Nephron progenitor cell (in vitro differentiated cells): ENCODE measurements at regions not wholly inside any gene's neighbourhood (a gene's known extent, or its start where the extent isn't known, plus 50 kb on each side); places are given as distances from the start of the nearest gene placed in this dataset.
"Not testable (repeated sequence)": the region's sequence is repeated elsewhere in the genome, so short reads cannot be mapped to it uniquely, and the experiment has no call there.

Experiments used
- DNase-seq: peaks from one replicate; pipeline ENCODE4 v3.0.0; 2021
- H3K27ac Mint-ChIP-seq: 2 replicates; pipeline ENCODE4 v1.8.0; 2021; ENCODE audit warnings: mild to moderate bottlenecking, moderate library complexity, mixed read lengths
- H3K27me3 Mint-ChIP-seq: 2 replicates; pipeline ENCODE4 v1.8.0; 2021; ENCODE audit warnings: mild to moderate bottlenecking, low read depth, mixed read lengths; ENCODE audit not compliant: poor library complexity
- H3K36me3 Mint-ChIP-seq: 2 replicates; pipeline ENCODE4 v1.8.0; 2021; ENCODE audit warnings: low read depth, mixed read lengths
- H3K4me1 Mint-ChIP-seq: 2 replicates; pipeline ENCODE4 v1.8.0; 2021; ENCODE audit warnings: mixed read lengths
- H3K4me3 Mint-ChIP-seq: 2 replicates; pipeline ENCODE4 v1.8.0; 2021; ENCODE audit warnings: mild to moderate bottlenecking, moderate library complexity, mixed read lengths
- H3K9me3 Mint-ChIP-seq: 2 replicates; pipeline ENCODE4 v1.8.0; 2021; ENCODE audit warnings: mild to moderate bottlenecking, moderate library complexity, mixed read lengths
- TF ChIP-seq, protein P1 (sequence below): fragments of 200-600 bp; sonication (generic); IDR thresholded peaks from 2 replicates; pipeline ENCODE4 v1.5.0; 2021; ENCODE audit warnings: antibody characterized with exemption

DNA sequence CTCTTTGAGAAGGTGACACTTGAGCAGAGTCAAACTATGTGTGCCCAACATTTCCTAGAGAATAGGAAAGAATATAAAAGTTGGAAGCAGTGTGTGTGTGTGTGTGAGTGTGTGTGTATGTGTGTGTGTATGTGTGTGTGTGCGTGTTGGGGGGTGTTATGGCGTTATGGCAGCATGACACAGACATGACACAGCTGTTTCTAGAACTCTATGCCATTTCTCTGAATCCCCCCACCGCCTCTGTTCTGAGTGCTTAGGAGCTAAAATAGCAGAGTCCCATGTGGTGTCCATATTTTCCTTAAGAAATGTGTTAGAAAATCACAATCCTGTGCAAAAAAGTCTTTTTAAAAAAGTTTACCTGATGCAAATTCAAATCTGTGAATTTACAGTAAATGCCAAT lies 556.1 kb downstream of the RWDD3 start:
- Mint-ChIP-seq H3K27ac (no peak overlapping the region), H3K27me3 (no peaks in the 10 kb centered on the region), H3K4me3 (no peak overlapping the region), H3K9me3 (peaks cover 13% of the 10 kb centered on the region), H3K4me1 (no peaks in the 10 kb centered on the region), H3K36me3 (no peaks in the 10 kb centered on the region)
- no peak for DNase-seq
- TF ChIP-seq, protein P1, sequence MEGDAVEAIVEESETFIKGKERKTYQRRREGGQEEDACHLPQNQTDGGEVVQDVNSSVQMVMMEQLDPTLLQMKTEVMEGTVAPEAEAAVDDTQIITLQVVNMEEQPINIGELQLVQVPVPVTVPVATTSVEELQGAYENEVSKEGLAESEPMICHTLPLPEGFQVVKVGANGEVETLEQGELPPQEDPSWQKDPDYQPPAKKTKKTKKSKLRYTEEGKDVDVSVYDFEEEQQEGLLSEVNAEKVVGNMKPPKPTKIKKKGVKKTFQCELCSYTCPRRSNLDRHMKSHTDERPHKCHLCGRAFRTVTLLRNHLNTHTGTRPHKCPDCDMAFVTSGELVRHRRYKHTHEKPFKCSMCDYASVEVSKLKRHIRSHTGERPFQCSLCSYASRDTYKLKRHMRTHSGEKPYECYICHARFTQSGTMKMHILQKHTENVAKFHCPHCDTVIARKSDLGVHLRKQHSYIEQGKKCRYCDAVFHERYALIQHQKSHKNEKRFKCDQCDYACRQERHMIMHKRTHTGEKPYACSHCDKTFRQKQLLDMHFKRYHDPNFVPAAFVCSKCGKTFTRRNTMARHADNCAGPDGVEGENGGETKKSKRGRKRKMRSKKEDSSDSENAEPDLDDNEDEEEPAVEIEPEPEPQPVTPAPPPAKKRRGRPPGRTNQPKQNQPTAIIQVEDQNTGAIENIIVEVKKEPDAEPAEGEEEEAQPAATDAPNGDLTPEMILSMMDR = no peak

DNA sequence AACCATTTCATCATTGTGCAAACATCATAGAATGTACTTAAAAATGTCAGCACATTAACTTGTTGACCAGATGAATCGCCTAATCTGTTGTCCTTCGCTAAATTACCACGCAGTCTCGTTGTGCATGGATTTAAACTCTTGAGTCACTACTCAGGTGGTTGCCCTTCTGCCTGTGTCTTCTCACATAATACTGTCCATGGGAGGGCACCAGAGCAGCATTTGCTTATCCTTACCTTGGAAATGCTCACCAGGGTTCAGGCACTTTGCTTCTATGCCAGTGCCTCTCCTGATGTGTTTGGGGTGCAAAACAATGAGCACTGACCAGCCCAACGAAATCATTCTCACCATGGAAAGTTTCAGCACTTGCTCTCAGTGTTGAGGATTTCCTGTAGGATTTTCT lies 559.9 kb downstream of the RWDD3 start:
- peak; percentile 2 for DNase-seq
- H3K9me3 Mint-ChIP-seq = peaks cover 20% of the 10 kb centered on the region

DNA sequence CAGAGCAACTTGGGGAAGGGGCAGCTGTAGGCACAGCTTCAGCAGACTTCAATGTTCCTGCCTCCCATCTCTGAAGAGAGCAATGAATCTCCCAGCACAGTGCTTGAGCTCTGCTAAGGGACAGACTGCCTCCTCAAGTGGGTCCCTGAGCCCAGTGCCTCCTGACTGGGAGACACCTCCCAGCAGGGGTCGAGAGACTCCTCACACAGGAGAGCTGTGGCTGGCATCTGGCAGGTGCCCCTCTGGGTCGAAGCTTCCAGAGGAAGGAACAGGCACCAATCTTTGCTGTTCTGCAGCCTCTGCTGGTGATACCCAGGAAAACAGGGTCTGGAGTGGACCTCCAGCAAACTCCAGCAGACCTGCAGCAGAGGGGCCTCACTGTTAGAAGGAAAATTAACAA lies 563.8 kb downstream of the RWDD3 start:
- not testable (repeated sequence) for H3K27ac Mint-ChIP-seq, H3K4me3 Mint-ChIP-seq, H3K4me1 Mint-ChIP-seq, H3K27me3 Mint-ChIP-seq, H3K36me3 Mint-ChIP-seq, DNase-seq
- H3K9me3 Mint-ChIP-seq = peaks cover 24% of the 10 kb centered on the region

More for the DNA sequence above, 559.9 kb downstream of the RWDD3 start:
- TF ChIP-seq, protein P1 = no peak
- Mint-ChIP-seq H3K27me3 (no peaks in the 10 kb centered on the region), H3K36me3 (no peaks in the 10 kb centered on the region), H3K27ac (no peak overlapping the region), H3K4me1 (no peaks in the 10 kb centered on the region), H3K4me3 (no peak overlapping the region)

DNA sequence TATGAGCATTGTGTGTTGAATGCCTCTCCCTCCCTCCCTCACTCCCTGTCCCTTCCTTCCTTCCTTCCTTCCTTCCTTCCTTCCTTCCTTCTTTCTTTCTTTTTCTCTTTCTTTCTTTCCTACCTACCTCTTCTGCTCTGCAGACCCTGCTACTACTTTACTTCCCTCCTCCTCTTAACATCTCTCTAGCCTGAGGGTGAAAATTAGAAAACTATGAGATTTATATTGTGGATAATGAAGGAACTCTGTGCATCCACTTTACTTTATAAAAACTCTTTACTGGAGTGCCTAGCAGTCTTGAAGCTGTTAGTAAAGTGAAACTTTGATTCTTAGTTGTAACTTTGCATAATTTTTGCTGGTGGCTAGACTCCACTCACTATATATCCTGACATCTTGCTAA lies 572.2 kb downstream of the RWDD3 start:
- Mint-ChIP-seq H3K36me3 (no peaks in the 10 kb centered on the region), H3K27ac (no peak overlapping the region), H3K9me3 (peaks cover 8% of the 10 kb centered on the region), H3K4me3 (no peak overlapping the region), H3K4me1 (no peaks in the 10 kb centered on the region), H3K27me3 (no peaks in the 10 kb centered on the region)
- TF ChIP-seq, protein P1 = no peak
- no peak for DNase-seq

DNA sequence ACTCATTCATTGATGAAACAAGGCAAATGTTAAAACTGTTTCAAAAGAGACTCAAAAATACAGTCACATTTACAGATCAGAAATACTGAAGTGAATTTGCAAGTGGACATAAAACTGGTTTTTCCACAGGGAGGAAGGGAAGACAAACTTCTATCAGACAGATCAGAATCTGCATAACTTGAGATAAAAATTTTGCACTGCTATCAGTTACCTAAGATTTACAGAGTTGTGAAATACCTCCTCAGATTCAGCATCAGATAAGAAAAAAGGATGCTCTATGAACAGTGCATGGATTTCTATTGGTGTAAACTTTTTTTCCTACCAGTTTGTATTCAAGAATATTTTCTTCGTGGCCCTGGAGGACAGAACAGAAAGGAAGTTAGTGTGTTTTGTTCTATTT lies 575.4 kb downstream of the RWDD3 start:
- TF ChIP-seq, protein P1 = no peak
- H3K27me3 Mint-ChIP-seq = no peaks in the 10 kb centered on the region
- H3K9me3 Mint-ChIP-seq = no peaks in the 10 kb centered on the region
- no peak overlapping the region for H3K27ac Mint-ChIP-seq
- no peaks in the 10 kb centered on the region for H3K36me3 Mint-ChIP-seq
- no peaks in the 10 kb centered on the region for H3K4me1 Mint-ChIP-seq
- no peak overlapping the region for H3K4me3 Mint-ChIP-seq
- no peak for DNase-seq

DNA sequence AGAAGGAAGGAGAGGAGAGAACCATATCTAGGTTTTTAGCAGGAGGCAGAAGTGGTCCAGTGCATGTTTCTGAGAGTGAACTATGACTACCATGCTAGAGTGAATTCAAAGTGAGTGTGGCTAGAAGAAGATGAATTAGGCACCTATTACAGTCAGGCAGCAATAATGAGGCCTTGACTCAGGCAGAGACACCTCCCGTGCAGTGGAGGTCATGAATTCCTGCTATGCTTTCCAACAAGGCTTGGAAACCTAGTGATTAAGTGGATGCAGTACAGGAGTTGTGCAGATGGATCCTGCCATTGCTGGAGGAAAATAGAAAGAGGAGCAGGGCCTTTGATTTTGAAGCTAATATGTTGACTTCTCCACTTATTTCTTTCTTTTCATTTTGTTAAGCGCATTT lies 581.5 kb downstream of the RWDD3 start:
- Mint-ChIP-seq H3K36me3 (no peaks in the 10 kb centered on the region), H3K27me3 (no peaks in the 10 kb centered on the region), H3K27ac (peak overlapping the region; percentile 49), H3K9me3 (no peaks in the 10 kb centered on the region), H3K4me1 (no peaks in the 10 kb centered on the region), H3K4me3 (no peak overlapping the region)
- DNase-seq = no peak
- TF ChIP-seq, protein P1 = no peak
